Liver (tissue), 3 donors: ENCODE measurements at regions not wholly inside any gene's neighbourhood (a gene's known extent, or its start where the extent isn't known, plus 50 kb on each side); places are given as distances from the start of the nearest gene placed in this dataset.

Experiments
- FOXA1 ChIP-seq: IDR thresholded peaks from 2 replicates; pipeline ENCODE4 v1.6.1; 2016; ENCODE audit warnings: antibody characterized with exemption
- GABPA ChIP-seq, 2 donors: IDR thresholded peaks in 1 of 2; conservative IDR thresholded peaks in 1 of 2; 2 replicates each; pipeline ENCODE4 v1.6.1; 2016; ENCODE audit warnings: antibody characterized with exemption in 2 of 2, mild to moderate bottlenecking in 1 of 2, moderate library complexity in 1 of 2
- HNF4A ChIP-seq, 2 donors: conservative IDR thresholded peaks; 2 replicates each; pipeline ENCODE4 v1.6.1; 2016; ENCODE audit warnings: antibody characterized with exemption in 2 of 2, mild to moderate bottlenecking in 2 of 2
- JUND ChIP-seq, 2 donors: IDR thresholded peaks; 2 replicates each; pipeline ENCODE4 v1.6.1; 2016; ENCODE audit warnings: antibody characterized with exemption in 2 of 2
- RAD21 ChIP-seq, 2 donors: IDR thresholded peaks; 2 replicates each; pipeline ENCODE4 v1.6.1; 2016; ENCODE audit warnings: antibody characterized with exemption in 2 of 2, mild to moderate bottlenecking in 2 of 2
- RXRA ChIP-seq, 2 donors: IDR thresholded peaks; 2 replicates each; pipeline ENCODE4 v1.6.1; 2017 to 2018; ENCODE audit warnings: antibody characterized with exemption in 2 of 2, mild to moderate bottlenecking in 1 of 2
- TAF1 ChIP-seq: conservative IDR thresholded peaks from 2 replicates; pipeline ENCODE4 v1.6.1; 2016; ENCODE audit warnings: antibody characterized with exemption, mild to moderate bottlenecking
- YY1 ChIP-seq: IDR thresholded peaks from 2 replicates; pipeline ENCODE4 v1.6.1; 2016; ENCODE audit warnings: antibody characterized with exemption, mild to moderate bottlenecking
- TF ChIP-seq, protein P1 (sequence below): fragments of 150-350 bp; IDR thresholded peaks from 2 replicates; pipeline ENCODE4 v1.5.1; 2017; ENCODE audit warnings: improper control_type of control experiment, low read depth, low read length; ENCODE audit not compliant: missing input control
- TF ChIP-seq, protein P2 (sequence below): IDR thresholded peaks from 2 replicates; pipeline ENCODE4 v1.6.1; 2016; ENCODE audit warnings: antibody characterized with exemption, mild to moderate bottlenecking
- TF ChIP-seq, protein P3 (sequence below): IDR thresholded peaks from 2 replicates; pipeline ENCODE4 v1.6.1; 2016; ENCODE audit warnings: antibody characterized with exemption
- donor health status: healthy.
- donor health status: healthy.

DNA sequence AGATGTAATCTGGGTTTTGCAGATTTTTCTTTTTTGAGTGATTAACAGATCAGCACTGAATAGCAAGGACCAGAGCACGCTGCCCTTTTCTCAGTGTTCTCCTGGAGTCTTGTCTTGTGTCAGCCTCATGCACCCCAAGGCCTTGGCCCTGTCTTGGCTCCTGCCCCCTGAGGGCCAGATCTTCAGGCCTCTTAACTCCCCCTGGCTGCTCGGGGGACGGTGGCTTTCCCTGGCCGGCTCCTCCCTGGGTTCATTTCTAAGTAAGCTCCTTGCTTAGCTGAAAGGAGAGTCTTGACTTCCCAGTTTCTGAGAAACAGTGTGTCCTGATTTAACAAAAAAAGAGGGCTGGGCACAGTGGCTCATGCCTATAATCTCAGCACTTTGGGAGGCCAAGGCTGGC lies 1139.3 kb downstream of the BRD1 start:
- TF ChIP-seq, protein P1, sequence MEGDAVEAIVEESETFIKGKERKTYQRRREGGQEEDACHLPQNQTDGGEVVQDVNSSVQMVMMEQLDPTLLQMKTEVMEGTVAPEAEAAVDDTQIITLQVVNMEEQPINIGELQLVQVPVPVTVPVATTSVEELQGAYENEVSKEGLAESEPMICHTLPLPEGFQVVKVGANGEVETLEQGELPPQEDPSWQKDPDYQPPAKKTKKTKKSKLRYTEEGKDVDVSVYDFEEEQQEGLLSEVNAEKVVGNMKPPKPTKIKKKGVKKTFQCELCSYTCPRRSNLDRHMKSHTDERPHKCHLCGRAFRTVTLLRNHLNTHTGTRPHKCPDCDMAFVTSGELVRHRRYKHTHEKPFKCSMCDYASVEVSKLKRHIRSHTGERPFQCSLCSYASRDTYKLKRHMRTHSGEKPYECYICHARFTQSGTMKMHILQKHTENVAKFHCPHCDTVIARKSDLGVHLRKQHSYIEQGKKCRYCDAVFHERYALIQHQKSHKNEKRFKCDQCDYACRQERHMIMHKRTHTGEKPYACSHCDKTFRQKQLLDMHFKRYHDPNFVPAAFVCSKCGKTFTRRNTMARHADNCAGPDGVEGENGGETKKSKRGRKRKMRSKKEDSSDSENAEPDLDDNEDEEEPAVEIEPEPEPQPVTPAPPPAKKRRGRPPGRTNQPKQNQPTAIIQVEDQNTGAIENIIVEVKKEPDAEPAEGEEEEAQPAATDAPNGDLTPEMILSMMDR, result no peak
- no peak for TF ChIP-seq RAD21 (IDR thresholded peaks at IDR 0.05)
- TF ChIP-seq JUND (IDR thresholded peaks at IDR 0.05), result no peak
- TF ChIP-seq, protein P2, sequence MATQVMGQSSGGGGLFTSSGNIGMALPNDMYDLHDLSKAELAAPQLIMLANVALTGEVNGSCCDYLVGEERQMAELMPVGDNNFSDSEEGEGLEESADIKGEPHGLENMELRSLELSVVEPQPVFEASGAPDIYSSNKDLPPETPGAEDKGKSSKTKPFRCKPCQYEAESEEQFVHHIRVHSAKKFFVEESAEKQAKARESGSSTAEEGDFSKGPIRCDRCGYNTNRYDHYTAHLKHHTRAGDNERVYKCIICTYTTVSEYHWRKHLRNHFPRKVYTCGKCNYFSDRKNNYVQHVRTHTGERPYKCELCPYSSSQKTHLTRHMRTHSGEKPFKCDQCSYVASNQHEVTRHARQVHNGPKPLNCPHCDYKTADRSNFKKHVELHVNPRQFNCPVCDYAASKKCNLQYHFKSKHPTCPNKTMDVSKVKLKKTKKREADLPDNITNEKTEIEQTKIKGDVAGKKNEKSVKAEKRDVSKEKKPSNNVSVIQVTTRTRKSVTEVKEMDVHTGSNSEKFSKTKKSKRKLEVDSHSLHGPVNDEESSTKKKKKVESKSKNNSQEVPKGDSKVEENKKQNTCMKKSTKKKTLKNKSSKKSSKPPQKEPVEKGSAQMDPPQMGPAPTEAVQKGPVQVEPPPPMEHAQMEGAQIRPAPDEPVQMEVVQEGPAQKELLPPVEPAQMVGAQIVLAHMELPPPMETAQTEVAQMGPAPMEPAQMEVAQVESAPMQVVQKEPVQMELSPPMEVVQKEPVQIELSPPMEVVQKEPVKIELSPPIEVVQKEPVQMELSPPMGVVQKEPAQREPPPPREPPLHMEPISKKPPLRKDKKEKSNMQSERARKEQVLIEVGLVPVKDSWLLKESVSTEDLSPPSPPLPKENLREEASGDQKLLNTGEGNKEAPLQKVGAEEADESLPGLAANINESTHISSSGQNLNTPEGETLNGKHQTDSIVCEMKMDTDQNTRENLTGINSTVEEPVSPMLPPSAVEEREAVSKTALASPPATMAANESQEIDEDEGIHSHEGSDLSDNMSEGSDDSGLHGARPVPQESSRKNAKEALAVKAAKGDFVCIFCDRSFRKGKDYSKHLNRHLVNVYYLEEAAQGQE, result no peak
- no peak for TF ChIP-seq FOXA1
- TF ChIP-seq GABPA (IDR thresholded peaks at IDR 0.05 in 1 of 2, conservative IDR thresholded peaks at IDR 0.05 in 1 of 2), result no peak
- no peak for TF ChIP-seq YY1
- no peak for TF ChIP-seq TAF1
- TF ChIP-seq, protein P3, sequence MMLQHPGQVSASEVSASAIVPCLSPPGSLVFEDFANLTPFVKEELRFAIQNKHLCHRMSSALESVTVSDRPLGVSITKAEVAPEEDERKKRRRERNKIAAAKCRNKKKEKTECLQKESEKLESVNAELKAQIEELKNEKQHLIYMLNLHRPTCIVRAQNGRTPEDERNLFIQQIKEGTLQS, result no peak
- TF ChIP-seq RXRA (IDR thresholded peaks at IDR 0.05), result no peak
- TF ChIP-seq HNF4A (conservative IDR thresholded peaks at IDR 0.05), result no peak
